Ovary (tissue), 7 donors: ENCODE measurements at regions not wholly inside any gene's neighbourhood (a gene's known extent, or its start where the extent isn't known, plus 50 kb on each side); places are given as distances from the start of the nearest gene placed in this dataset.

ENCODE experiments used
- DNase-seq, 5 donors: peaks; one replicate each; pipeline ENCODE4 v3.0.0-alpha.2; 2019 to 2020
- H3K27ac ChIP-seq, 2 donors: fragments of 200-600 bp; one replicate each; pipeline versions ENCODE4 v1.5.1 to v1.8.0; 2019 to 2022
- H3K27me3 ChIP-seq: fragments of 200-600 bp; one replicate; pipeline ENCODE4 v1.8.0; 2022
- H3K36me3 ChIP-seq: fragments of 200-600 bp; sonication (generic); one replicate; pipeline ENCODE4 v1.5.1; 2019
- H3K4me1 ChIP-seq: one replicate; pipeline ENCODE4 v1.8.1; 2013; ENCODE audit warnings: mild to moderate bottlenecking, moderate library complexity; ENCODE audit not compliant: insufficient read depth
- H3K4me3 ChIP-seq: fragments of 200-600 bp; sonication (generic); one replicate; pipeline ENCODE4 v1.5.1; 2017
- H3K9me3 ChIP-seq, 2 donors: fragments of 200-600 bp in 1 of 2; sonication (generic) in 1 of 2; one replicate each; pipeline versions ENCODE4 v1.5.1 to v1.8.1; 2013 to 2019; ENCODE audit warnings: mild to moderate bottlenecking in 1 of 2, moderate library complexity in 1 of 2
- EP300 ChIP-seq: sonication (generic); formaldehyde crosslinking; IDR thresholded peaks from one replicate; pipeline ENCODE4 v1.6.1; 2017; ENCODE audit warnings: antibody characterized with exemption
- POLR2A ChIP-seq: fragments of 450-650 bp; IDR thresholded peaks from one replicate; pipeline ENCODE4 v1.6.1; 2017; ENCODE audit warnings: antibody characterized with exemption, mild to moderate bottlenecking, moderate library complexity
- WGBS, 3 donors: extraction: QIAGEN DNeasy Blood & Tissue Kit in 1 of 3; methylation state at CpG; one replicate each; pipeline versions ENCODE4 v1.1.5 to v1.1.7; 2013 to 2017; 5-methylcytosine and 5-hydroxymethylcytosine counted together
- intact Hi-C, 4 donors: fragments of 100-400 bp; cut with DNase I; formaldehyde crosslinking; loops; one replicate each; pipeline versions ENCODE4 v1.11.0 to v1.15.1; 2022 to 2023
- TF ChIP-seq, protein P1 (sequence below), 3 donors: fragments of 450-650 bp in 2 of 3; fragments of 200-600 bp in 1 of 3; IDR thresholded peaks; one replicate each; pipeline versions ENCODE4 v1.5.1 to v1.8.0; 2016 to 2022; ENCODE audit warnings: antibody characterized with exemption in 3 of 3, mild to moderate bottlenecking in 1 of 3
- donor health status: DM: no; HTN: no; CAD: no; lungs with moderate emphysema.
- donor health status: DM: no; HTN: no; CAD: no.
- donor health status: Bipolar disorder and iron deficiency.
- donor health status: DM: no; HTN: no; CAD: no.
- donor health status: DM: yes; HTN: yes; CAD: no.

DNA sequence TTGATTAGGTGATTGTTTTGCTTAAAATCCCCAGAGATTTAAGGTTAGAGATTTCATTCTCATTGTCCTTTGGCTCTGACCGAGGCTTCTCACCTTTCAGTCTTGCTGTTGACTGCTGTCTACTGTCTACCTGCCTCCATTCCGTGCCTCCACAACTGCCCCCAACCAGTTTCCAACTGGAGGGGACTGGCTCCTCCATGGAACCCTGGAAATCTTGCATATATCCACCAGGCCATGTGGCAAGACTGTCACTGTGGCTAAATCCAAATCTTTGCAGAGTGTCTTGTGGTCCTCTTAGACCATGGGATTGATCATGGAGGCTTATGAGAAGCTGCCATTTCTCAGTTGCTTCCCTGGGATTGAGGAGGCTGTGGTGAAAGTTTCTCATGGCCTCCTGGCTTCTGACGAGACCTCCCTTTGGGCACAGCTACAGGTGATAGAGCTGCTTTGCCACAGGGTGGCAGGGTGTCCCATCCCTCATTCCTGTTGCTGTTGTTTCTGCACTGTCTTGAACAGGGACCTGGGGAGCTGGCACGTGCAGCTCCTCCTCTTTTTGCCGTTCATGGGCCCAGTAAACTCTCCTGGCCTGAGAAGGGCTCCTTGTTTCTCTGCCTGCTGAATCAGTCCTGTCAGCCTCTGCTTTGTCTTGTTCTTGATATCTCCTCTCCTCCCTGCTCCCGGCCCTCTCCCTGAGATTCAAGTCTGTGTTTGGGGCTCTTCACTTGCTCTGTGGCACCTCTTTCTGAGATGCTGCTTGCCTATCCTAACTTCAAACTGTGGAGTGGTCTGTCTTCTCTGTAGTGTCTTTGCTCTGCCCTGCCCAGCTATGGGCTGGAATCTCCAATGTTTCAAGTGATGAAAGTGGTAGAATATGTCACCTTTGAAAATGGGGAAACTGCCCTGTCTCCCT, 63.6 kb upstream of the IGFBP3 start:
- peaks cover 7% of the 10 kb centered on the region for H3K4me1 ChIP-seq
- WGBS, 3 donors: 86 to 93% (median 91%) methylated on average over 6 of the region's 6 CpGs
- intact Hi-C loops: loop anchor here in 1 of 4 donors (5.0 kb wide), 1 partner anchor 1838 kb away; no protein-coding TSS in a partner anchor

DNA sequence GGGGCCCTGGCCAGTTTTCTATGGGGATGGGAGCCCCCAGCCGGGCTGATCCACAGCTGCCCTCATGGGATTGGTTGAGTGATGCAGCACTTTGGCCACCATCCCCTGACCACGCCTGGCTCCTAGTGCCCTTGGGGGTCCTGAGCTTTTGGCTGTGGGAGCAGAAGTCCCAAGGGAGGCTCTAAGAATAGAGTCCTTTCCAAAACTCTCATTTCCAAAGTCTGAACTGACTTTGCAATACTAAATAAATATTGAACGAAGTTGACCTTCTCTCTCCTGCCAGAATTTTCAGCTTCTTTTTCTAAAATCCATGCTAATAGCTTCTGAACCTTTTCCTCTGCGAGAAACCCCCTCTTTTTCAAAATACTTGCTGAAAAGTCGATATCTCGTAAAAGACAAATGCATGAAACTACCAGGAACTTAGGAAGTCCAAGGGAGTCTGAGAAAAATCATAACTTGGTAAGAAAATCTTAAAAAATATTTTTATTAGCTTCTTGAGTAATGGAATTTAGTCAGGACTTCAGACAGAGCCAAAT, 62.7 kb upstream of the IGFBP3 start:
- TF ChIP-seq POLR2A (no peak), EP300 (no peak)
- TF ChIP-seq, protein P1, sequence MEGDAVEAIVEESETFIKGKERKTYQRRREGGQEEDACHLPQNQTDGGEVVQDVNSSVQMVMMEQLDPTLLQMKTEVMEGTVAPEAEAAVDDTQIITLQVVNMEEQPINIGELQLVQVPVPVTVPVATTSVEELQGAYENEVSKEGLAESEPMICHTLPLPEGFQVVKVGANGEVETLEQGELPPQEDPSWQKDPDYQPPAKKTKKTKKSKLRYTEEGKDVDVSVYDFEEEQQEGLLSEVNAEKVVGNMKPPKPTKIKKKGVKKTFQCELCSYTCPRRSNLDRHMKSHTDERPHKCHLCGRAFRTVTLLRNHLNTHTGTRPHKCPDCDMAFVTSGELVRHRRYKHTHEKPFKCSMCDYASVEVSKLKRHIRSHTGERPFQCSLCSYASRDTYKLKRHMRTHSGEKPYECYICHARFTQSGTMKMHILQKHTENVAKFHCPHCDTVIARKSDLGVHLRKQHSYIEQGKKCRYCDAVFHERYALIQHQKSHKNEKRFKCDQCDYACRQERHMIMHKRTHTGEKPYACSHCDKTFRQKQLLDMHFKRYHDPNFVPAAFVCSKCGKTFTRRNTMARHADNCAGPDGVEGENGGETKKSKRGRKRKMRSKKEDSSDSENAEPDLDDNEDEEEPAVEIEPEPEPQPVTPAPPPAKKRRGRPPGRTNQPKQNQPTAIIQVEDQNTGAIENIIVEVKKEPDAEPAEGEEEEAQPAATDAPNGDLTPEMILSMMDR (IDR thresholded peaks at IDR 0.05): no peak
- peaks cover 9% of the 10 kb centered on the region for H3K4me1 ChIP-seq
- H3K27ac ChIP-seq: no peak overlapping the region
- WGBS, 3 donors: 20 to 42% (median 21%) methylated on average over 6 of the region's 6 CpGs
- H3K9me3 ChIP-seq: no peaks in the 10 kb centered on the region
- intact Hi-C loops: no loop called here
- H3K36me3 ChIP-seq: no peaks in the 10 kb centered on the region
- no peak overlapping the region for H3K4me3 ChIP-seq
- no peaks in the 10 kb centered on the region for H3K27me3 ChIP-seq
- DNase-seq: no peak

More for the DNA sequence above, 63.6 kb upstream of the IGFBP3 start:
- Histone ChIP-seq H3K27me3 (no peaks in the 10 kb centered on the region), H3K4me3 (no peak overlapping the region), H3K36me3 (no peaks in the 10 kb centered on the region), H3K27ac (no peak overlapping the region), H3K9me3 (no peaks in the 10 kb centered on the region)
- TF ChIP-seq EP300: no peak
- no peak for TF ChIP-seq POLR2A
- TF ChIP-seq, protein P1 (IDR thresholded peaks at IDR 0.05): no peak
- no peak for DNase-seq

DNA sequence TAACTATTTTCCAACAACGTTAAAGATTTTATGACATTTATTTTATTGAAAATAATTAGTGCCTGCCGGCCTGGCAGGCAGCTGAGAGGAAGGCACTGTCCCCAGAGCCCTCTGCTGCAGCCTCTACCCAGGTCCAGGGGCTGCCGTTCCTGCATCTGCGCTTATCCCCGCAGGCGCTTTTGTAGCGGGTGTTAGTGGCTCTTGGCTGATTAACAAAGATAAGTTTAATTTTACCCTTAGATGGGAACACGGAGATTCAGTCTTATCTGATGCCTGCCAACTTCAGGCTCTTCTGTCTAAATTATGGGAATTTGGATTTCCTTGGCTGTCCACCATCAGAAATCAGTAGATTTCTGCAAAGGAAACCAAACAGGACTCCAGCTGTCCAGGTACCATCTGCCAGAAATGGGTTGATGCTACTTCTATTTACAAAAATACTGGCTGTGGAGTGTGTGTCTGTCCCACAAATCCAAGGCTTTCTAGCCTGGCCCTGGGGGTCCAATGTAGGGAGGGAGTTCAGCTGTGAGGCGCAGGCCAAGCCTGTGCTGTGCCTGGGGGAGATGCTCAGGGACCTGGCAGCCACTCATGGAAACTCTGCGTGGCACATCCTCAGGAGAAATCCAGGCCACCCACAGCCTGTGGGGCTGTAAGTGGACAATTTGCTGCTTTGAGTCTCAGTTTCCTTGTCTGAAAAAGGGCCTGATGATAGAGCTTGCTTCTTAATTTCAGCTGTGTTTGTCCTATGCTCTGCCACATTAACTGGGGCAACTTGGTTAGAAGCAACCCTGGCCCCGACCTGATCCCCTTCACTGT, 62.0 kb upstream of the IGFBP3 start:
- H3K4me3 ChIP-seq: no peak overlapping the region
- TF ChIP-seq EP300 (no peak), POLR2A (no peak)
- TF ChIP-seq, protein P1 (IDR thresholded peaks at IDR 0.05): no peak
- peaks cover 11% of the 10 kb centered on the region for H3K4me1 ChIP-seq
- H3K9me3 ChIP-seq: no peaks in the 10 kb centered on the region
- H3K27ac ChIP-seq: no peak overlapping the region
- intact Hi-C loops: no loop called here
- no peaks in the 10 kb centered on the region for H3K36me3 ChIP-seq
- DNase-seq: no peak
- no peaks in the 10 kb centered on the region for H3K27me3 ChIP-seq
- 80 to 86% (median 81%) methylated on average over 11 of the region's 11 CpGs for WGBS, 3 donors

DNA sequence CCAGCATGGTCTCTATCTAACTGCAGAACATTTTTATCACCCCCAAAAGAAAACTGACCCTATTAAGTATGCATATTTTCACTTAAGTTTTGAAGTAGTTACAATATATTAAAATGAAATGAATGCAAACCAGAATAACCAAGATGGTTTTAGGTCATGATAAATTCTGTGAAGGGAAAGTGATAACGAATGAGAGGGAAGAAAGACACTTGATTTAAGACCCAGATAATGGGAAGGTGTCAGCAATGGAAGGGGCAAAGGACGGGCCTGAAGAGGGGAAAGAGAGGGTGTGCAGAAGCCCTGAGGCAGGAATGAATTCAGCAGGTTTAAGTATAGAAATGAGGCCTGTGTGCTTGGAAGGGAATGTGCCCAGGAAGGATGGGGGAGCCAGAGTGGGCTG, 61.1 kb upstream of the IGFBP3 start:
- Histone ChIP-seq H3K27ac (no peak overlapping the region), H3K4me1 (peaks cover 13% of the 10 kb centered on the region), H3K36me3 (no peaks in the 10 kb centered on the region), H3K9me3 (no peaks in the 10 kb centered on the region), H3K27me3 (no peaks in the 10 kb centered on the region), H3K4me3 (no peak overlapping the region)
- TF ChIP-seq POLR2A (no peak), EP300 (no peak)
- TF ChIP-seq, protein P1 (IDR thresholded peaks at IDR 0.05): no peak
- intact Hi-C loops: no loop called here
- no peak for DNase-seq
- 87 to 94% (median 88%) methylated on average over 2 of the region's 2 CpGs for WGBS, 3 donors
